K562 (cell line): ENCODE measurements at regions not wholly inside any gene's neighbourhood (a gene's known extent, or its start where the extent isn't known, plus 50 kb on each side); places are given as distances from the start of the nearest gene placed in this dataset.

Source experiments
- ATAC-seq: fragments of 200-7000 bp; cut with Tn5 transposase; 3 replicates; pipeline ENCODE4 v1.9.1; 2020; ENCODE audit warnings: moderate library complexity
- BruUV-seq: library from RNA; stranded (reverse); fragments of 400-500 nt; replicated peaks from 2 replicates; lab custom pipeline; 2021; lab: Mats Ljungman, UMichigan
- CTCF ChIA-PET: fragments of 300-600 bp; formaldehyde crosslinking; extraction: SDS; loops from one replicate; lab custom pipeline; 2021; ENCODE audit warnings: low intra/inter-chr PET ratio; lab: Yijun Ruan, JAX
- POLR2A ChIA-PET: fragments of 300-600, 350-650 bp; sonication (Branson Sonifier 250); formaldehyde crosslinking; extraction: SDS; loops from one replicate; lab custom pipeline; 2021; ENCODE audit warnings: antibody characterized with exemption, inconsistent platforms; lab: Yijun Ruan, JAX
- DNase-seq, 4 experiments: peaks; one replicate each; pipeline versions ENCODE4 v3.0.0 to v3.0.0-alpha.2; 2011 to 2018; ENCODE audit warnings: low spot score in 3 of 4, mixed read lengths in 3 of 4; ENCODE audit errors: extremely low read depth in 1 of 4
- FAIRE-seq: peaks from 2 replicates; lab custom pipeline; 2011; peaks lifted over from hg19 to GRCh38; lab: Jason Lieb, UNC
- H2AFZ ChIP-seq: 2 replicates; pipeline ENCODE4 v1.6.0; 2011; ENCODE audit warnings: low read depth, low read length, control low read depth, inconsistent platforms
- H3K27ac ChIP-seq: fragments of 200-600 bp; 3 replicates; pipeline ENCODE4 v1.8.0; 2011; ENCODE audit warnings: low read depth, mild to moderate bottlenecking, control low read depth, inconsistent platforms, low read length, moderate library complexity, mixed read lengths; ENCODE audit errors: extremely low read depth
- H3K27me3 ChIP-seq, 2 experiments: fragments of 300-600 bp in 1 of 2; 2 replicates in 1 of 2; 3 replicates in 1 of 2; pipeline versions ENCODE4 v1.6.0 to v1.8.0; 2011; ENCODE audit warnings: inconsistent platforms in 2 of 2, low read length in 2 of 2, mild to moderate bottlenecking in 1 of 2, mixed read lengths in 1 of 2, moderate library complexity in 1 of 2; ENCODE audit not compliant: control insufficient read depth in 2 of 2, insufficient read depth in 2 of 2
- H3K36me3 ChIP-seq: fragments of 300-600 bp; 3 replicates; pipeline ENCODE4 v1.8.0; 2011; ENCODE audit warnings: mild to moderate bottlenecking, low read length, inconsistent platforms; ENCODE audit not compliant: control insufficient read depth, insufficient read depth
- H3K4me1 ChIP-seq, 2 experiments: fragments of 200-600 bp in 1 of 2; replicated peaks in 1 of 2; 2 replicates in 1 of 2; 3 replicates in 1 of 2; pipeline versions ENCODE4 v1.5.1 to v1.8.0; 2011; ENCODE audit warnings: inconsistent platforms in 2 of 2, low read length in 2 of 2, mild to moderate bottlenecking in 1 of 2, mixed read lengths in 1 of 2, moderate library complexity in 1 of 2; ENCODE audit not compliant: control insufficient read depth in 2 of 2, insufficient read depth in 2 of 2
- H3K4me2 ChIP-seq: 2 replicates; pipeline ENCODE4 v1.6.1; 2011; ENCODE audit warnings: low read length, control low read depth, inconsistent platforms, mixed read lengths; ENCODE audit not compliant: insufficient read depth
- H3K4me3 ChIP-seq: fragments of 200-600 bp; sonication (generic), shearing (Covaris generic); 2 replicates; pipeline ENCODE4 v1.5.1; 2016; ENCODE audit warnings: control low read depth, inconsistent platforms
- H3K79me2 ChIP-seq: fragments of 200-600 bp; 3 replicates; pipeline ENCODE4 v1.8.0; 2011; ENCODE audit warnings: low read length, inconsistent platforms; ENCODE audit not compliant: control insufficient read depth, insufficient read depth
- H3K9ac ChIP-seq, 2 experiments: 2 replicates each; pipeline versions ENCODE4 v1.6.0 to v1.6.1; 2011; ENCODE audit warnings: low read depth in 2 of 2, low read length in 2 of 2, control low read depth in 1 of 2, inconsistent platforms in 1 of 2, mild to moderate bottlenecking in 1 of 2, mixed read lengths in 1 of 2; ENCODE audit not compliant: insufficient read depth in 1 of 2
- H3K9me1 ChIP-seq: one replicate; pipeline ENCODE4 v1.6.0; 2011; ENCODE audit warnings: inconsistent platforms, mild to moderate bottlenecking, low read length, moderate library complexity; ENCODE audit not compliant: control insufficient read depth, insufficient read depth
- H3K9me3 ChIP-seq: replicated peaks from 2 replicates; pipeline ENCODE4 v1.5.1; 2011; ENCODE audit warnings: low read depth, low read length, inconsistent platforms; ENCODE audit not compliant: control insufficient read depth, insufficient read depth
- H4K20me1 ChIP-seq: replicated peaks from 2 replicates; pipeline ENCODE4 v1.6.1; 2011; ENCODE audit warnings: low read length, inconsistent platforms, mixed read lengths; ENCODE audit not compliant: control insufficient read depth, insufficient read depth
- DMBX1 ChIP-seq: fragments of 250-450 bp; sonication (Bioruptor Pico); IDR thresholded peaks from 2 replicates; pipeline ENCODE4 v1.8.0; 2022; ENCODE audit warnings: inconsistent platforms, mild to moderate bottlenecking, moderate library complexity, borderline replicate concordance
- NR3C1 ChIP-seq: sonication (generic); formaldehyde crosslinking; IDR thresholded peaks from 2 replicates; pipeline ENCODE4 v1.8.1; 2022; ENCODE audit warnings: missing genetic modification reagents
- POLR2AphosphoS2 ChIP-seq: IDR thresholded peaks from 2 replicates; pipeline ENCODE4 v1.6.1; 2012; ENCODE audit warnings: low read length, improper control_type of control experiment
- PTBP1 ChIP-seq: fragments of 200-400 bp; formaldehyde crosslinking; IDR thresholded peaks from 2 replicates; pipeline ENCODE4 v1.6.1; 2017; ENCODE audit warnings: low read depth, low read length
- PYGO2 ChIP-seq: fragments of 450-650 bp; IDR thresholded peaks from 2 replicates; pipeline ENCODE4 v1.6.1; 2016; ENCODE audit warnings: mild to moderate bottlenecking, missing genetic modification characterization, moderate library complexity, missing compliant biosample characterization
- RUNX1 ChIP-seq: sonication (generic); IDR thresholded peaks from 2 replicates; pipeline ENCODE4 v1.6.1; 2016; ENCODE audit warnings: antibody characterized with exemption, low read depth
- SLC30A9 ChIP-seq: fragments of 250-450 bp; sonication (Bioruptor Pico); IDR thresholded peaks from 2 replicates; pipeline ENCODE4 v1.8.0; 2022; ENCODE audit warnings: mild to moderate bottlenecking, moderate library complexity
- TAF7 ChIP-seq: fragments of 450-650 bp; IDR thresholded peaks from 2 replicates; pipeline ENCODE4 v1.6.1; 2016; ENCODE audit warnings: missing genetic modification characterization, missing compliant biosample characterization
- ZNF12 ChIP-seq: sonication (generic); formaldehyde crosslinking; IDR thresholded peaks from 2 replicates; pipeline ENCODE4 v1.4.0; 2020; ENCODE audit warnings: mild to moderate bottlenecking, missing genetic modification reagents
- ZNF24 ChIP-seq: fragments of 450-650 bp; IDR thresholded peaks from 2 replicates; pipeline ENCODE4 v1.6.1; 2016
- ZNF408 ChIP-seq: fragments of 250-450 bp; sonication (Bioruptor Pico); IDR thresholded peaks from 2 replicates; pipeline ENCODE4 v1.4.0; 2020; ENCODE audit warnings: low read depth, mild to moderate bottlenecking, moderate library complexity
- ZNF696 ChIP-seq: fragments of 250-450 bp; sonication (Bioruptor Pico); conservative IDR thresholded peaks from 2 replicates; pipeline ENCODE4 v1.4.0; 2020; ENCODE audit warnings: mild to moderate bottlenecking, moderate library complexity
- ZNF778 ChIP-seq: fragments of 450-650 bp; formaldehyde crosslinking; IDR thresholded peaks from 2 replicates; pipeline ENCODE4 v1.4.0; 2020; ENCODE audit warnings: mild to moderate bottlenecking, moderate library complexity
- ZSCAN29 ChIP-seq: fragments of 450-650 bp; IDR thresholded peaks from 2 replicates; pipeline ENCODE4 v1.6.1; 2017
- WGBS: fragments of 100-300 bp; shearing (Covaris generic); methylation state at CpG from one replicate; pipeline ENCODE4 v1.1.6; 2016; ENCODE audit warnings: low coverage, mixed read lengths; ENCODE audit not compliant: insufficient coverage; ENCODE audit errors: missing lambda C conversion rate; 5-methylcytosine and 5-hydroxymethylcytosine counted together
- in situ Hi-C: fragments of 300-500 bp; cut with MboI; formaldehyde crosslinking; loops from 4 replicates; pipeline ENCODE4 v1.15.0; 2018; ENCODE audit warnings: inconsistent platforms, mixed read lengths
- intact Hi-C: fragments of 100-400 bp; cut with micrococcal nuclease; formaldehyde crosslinking; loops from 2 replicates; pipeline ENCODE4 v1.14.2; 2022
- TF ChIP-seq, protein P1 (sequence below): fragments of 450-650 bp; IDR thresholded peaks from 2 replicates; pipeline ENCODE4 v1.6.1; 2016; ENCODE audit warnings: antibody characterized with exemption
- TF ChIP-seq, protein P2 (sequence below), 2 experiments: IDR thresholded peaks; 2 replicates each; pipeline ENCODE4 v1.6.1; 2011; ENCODE audit warnings: borderline replicate concordance in 1 of 2, control low read depth in 1 of 2, low read depth in 1 of 2, low read length in 1 of 2, mild to moderate bottlenecking in 1 of 2, mixed read lengths in 1 of 2, moderate library complexity in 1 of 2; ENCODE audit not compliant: insufficient read depth in 1 of 2, insufficient read length in 1 of 2, poor library complexity in 1 of 2, severe bottlenecking in 1 of 2; ENCODE audit errors: extremely low read depth in 1 of 2
- TF ChIP-seq, protein P3 (sequence below), 2 experiments: fragments of 450-650 bp in 1 of 2; sonication (generic) in 1 of 2; formaldehyde crosslinking in 1 of 2; IDR thresholded peaks in 1 of 2; conservative IDR thresholded peaks in 1 of 2; 2 replicates each; pipeline versions ENCODE4 v1.6.1 to v1.8.1; 2016 to 2023; ENCODE audit warnings: mild to moderate bottlenecking in 2 of 2, moderate library complexity in 2 of 2, inconsistent platforms in 1 of 2, missing genetic modification reagents in 1 of 2
- TF ChIP-seq, protein P4 (sequence below): sonication (generic); formaldehyde crosslinking; IDR thresholded peaks from 2 replicates; pipeline ENCODE4 v1.8.1; 2023; ENCODE audit warnings: mild to moderate bottlenecking, missing genetic modification reagents

DNA sequence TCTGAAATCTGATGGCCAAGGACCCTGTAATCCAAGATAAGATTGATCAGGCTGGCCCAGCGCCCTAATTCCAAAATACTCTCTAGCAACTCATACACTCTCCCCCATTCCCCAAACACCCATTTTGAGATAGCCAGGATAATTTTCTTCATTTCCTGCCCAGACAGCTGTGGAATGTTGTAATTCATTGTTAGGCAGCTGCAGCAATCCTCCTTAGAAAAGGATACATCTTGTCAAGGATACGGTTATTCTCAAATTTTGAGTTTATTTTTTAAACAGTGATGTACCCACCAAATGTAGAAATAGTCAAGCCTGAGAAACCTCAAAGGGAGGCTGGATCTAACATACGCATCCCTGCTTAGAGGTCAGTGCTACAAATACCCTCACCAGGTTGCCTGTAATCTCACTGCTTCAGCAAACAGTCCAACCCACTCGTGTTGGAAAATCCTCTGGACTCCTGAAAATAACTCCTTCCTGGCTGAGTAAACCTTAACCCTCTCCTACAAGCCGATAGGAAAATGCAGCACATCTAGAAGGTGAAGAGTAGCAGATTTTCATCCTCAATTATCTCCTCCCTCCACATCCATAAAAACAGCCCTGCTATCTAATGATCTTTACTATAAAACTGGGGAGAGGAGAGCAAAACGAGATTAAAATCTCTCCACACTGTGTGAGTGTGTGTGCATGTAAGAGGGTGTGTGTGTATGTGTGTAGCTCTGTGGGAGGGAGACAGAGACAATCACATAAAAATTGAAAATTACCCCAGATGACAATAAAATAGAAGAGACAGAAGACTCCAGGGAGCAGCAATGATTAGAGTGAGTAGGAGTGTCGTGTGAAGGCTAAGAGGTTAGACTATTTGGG is 683.1 kb downstream of the DIAPH3 start:
- H3K4me1 ChIP-seq: no peaks in the 10 kb centered on the region; a peak in 1 of 5 replicates
- ChIA-PET POLR2A (no interaction called here), CTCF (no interaction called here)
- BruUV-seq: no TSS peak
- H3K4me2 ChIP-seq: no peak overlapping the region
- H3K27ac ChIP-seq: no peak overlapping the region
- no peak for TF ChIP-seq ZNF24
- TF ChIP-seq TAF7 (tag): no peak
- no peak for TF ChIP-seq ZNF408 (CRISPR knock-in tag)
- TF ChIP-seq PYGO2 (tag): no peak
- TF ChIP-seq, protein P1, sequence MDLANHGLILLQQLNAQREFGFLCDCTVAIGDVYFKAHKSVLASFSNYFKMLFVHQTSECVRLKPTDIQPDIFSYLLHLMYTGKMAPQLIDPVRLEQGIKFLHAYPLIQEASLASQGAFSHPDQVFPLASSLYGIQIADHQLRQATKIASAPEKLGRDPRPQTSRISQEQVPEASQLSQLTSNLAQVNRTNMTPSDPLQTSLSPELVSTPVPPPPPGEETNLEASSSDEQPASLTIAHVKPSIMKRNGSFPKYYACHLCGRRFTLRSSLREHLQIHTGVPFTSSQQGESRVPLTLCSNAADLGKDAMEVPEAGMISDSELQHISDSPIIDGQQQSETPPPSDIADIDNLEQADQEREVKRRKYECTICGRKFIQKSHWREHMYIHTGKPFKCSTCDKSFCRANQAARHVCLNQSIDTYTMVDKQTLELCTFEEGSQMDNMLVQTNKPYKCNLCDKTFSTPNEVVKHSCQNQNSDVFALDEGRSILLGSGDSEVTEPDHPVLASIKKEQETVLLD: no peak
- TF ChIP-seq NR3C1 (CRISPR knock-in tag): no peak
- TF ChIP-seq ZNF696 (CRISPR knock-in tag): no peak
- TF ChIP-seq RUNX1: no peak
- no peak for TF ChIP-seq POLR2AphosphoS2
- TF ChIP-seq, protein P2, sequence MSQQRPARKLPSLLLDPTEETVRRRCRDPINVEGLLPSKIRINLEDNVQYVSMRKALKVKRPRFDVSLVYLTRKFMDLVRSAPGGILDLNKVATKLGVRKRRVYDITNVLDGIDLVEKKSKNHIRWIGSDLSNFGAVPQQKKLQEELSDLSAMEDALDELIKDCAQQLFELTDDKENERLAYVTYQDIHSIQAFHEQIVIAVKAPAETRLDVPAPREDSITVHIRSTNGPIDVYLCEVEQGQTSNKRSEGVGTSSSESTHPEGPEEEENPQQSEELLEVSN (IDR thresholded peaks at IDR 0.05; ENCODE audit: borderline replicate concordance in 1 of 2, extremely low read depth in 1 of 2, insufficient read depth in 1 of 2, insufficient read length in 1 of 2, low read depth in 1 of 2, low read length in 1 of 2, poor library complexity in 1 of 2, severe bottlenecking in 1 of 2): no peak
- TF ChIP-seq, protein P3, sequence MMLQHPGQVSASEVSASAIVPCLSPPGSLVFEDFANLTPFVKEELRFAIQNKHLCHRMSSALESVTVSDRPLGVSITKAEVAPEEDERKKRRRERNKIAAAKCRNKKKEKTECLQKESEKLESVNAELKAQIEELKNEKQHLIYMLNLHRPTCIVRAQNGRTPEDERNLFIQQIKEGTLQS (IDR thresholded peaks at IDR 0.05): no peak
- TF ChIP-seq, protein P3 (CRISPR knock-in tag; conservative IDR thresholded peaks at IDR 0.05): no peak
- TF ChIP-seq, protein P4, sequence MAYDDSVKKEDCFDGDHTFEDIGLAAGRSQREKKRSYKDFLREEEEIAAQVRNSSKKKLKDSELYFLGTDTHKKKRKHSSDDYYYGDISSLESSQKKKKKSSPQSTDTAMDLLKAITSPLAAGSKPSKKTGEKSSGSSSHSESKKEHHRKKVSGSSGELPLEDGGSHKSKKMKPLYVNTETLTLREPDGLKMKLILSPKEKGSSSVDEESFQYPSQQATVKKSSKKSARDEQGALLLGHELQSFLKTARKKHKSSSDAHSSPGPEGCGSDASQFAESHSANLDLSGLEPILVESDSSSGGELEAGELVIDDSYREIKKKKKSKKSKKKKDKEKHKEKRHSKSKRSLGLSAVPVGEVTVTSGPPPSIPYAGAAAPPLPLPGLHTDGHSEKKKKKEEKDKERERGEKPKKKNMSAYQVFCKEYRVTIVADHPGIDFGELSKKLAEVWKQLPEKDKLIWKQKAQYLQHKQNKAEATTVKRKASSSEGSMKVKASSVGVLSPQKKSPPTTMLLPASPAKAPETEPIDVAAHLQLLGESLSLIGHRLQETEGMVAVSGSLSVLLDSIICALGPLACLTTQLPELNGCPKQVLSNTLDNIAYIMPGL (CRISPR knock-in tag): no peak
- no peak for TF ChIP-seq ZNF12
- no peak for TF ChIP-seq ZSCAN29
- TF ChIP-seq PTBP1: no peak
- TF ChIP-seq ZNF778 (CRISPR knock-in tag): no peak
- no peak for TF ChIP-seq SLC30A9 (CRISPR knock-in tag)
- no peak for TF ChIP-seq DMBX1 (CRISPR knock-in tag)
- H3K4me3 ChIP-seq: no peak overlapping the region
- H3K27me3 ChIP-seq: no peaks in the 10 kb centered on the region; a peak in 2 of 5 replicates
- WGBS: 6% methylated on average over 6 of the region's 7 CpGs
- intact Hi-C loops: no loop called here
- no peak for DNase-seq
- ATAC-seq: no peak
- in situ Hi-C loops: no loop called here
- H3K9ac ChIP-seq: no peak overlapping the region
- no peaks in the 10 kb centered on the region for H3K79me2 ChIP-seq
- H4K20me1 ChIP-seq: no peaks in the 10 kb centered on the region
- H3K36me3 ChIP-seq: no peaks in the 10 kb centered on the region
- no peaks in the 10 kb centered on the region for H3K9me3 ChIP-seq
- no peak overlapping the region for H2AFZ ChIP-seq
- no peak for FAIRE-seq
- H3K9me1 ChIP-seq: no peaks in the 10 kb centered on the region
